Mesodermal cell (in vitro differentiated cells): ENCODE measurements at regions not wholly inside any gene's neighbourhood (a gene's known extent, or its start where the extent isn't known, plus 50 kb on each side); places are given as distances from the start of the nearest gene placed in this dataset.
"Not testable (repeated sequence)": the region's sequence is repeated elsewhere in the genome, so short reads cannot be mapped to it uniquely, and the experiment has no call there.

Experiments
- H3K27ac ChIP-seq: 2 replicates; pipeline ENCODE4 v1.7.0; 2013; ENCODE audit warnings: mild to moderate bottlenecking, low read depth, low read length, moderate library complexity; ENCODE audit not compliant: severe bottlenecking
- H3K36me3 ChIP-seq: 2 replicates; pipeline ENCODE4 v1.7.1; 2013; ENCODE audit warnings: mild to moderate bottlenecking, low read length, moderate library complexity; ENCODE audit not compliant: control insufficient read depth, insufficient read depth
- H3K4me1 ChIP-seq: one replicate; pipeline ENCODE4 v1.7.1; 2013; ENCODE audit warnings: mild to moderate bottlenecking, low read length; ENCODE audit not compliant: insufficient read depth, control insufficient read depth, poor library complexity, severe bottlenecking
- H3K4me3 ChIP-seq: 2 replicates; pipeline ENCODE4 v1.7.0; 2013; ENCODE audit warnings: low read length, control low read depth, mild to moderate bottlenecking; ENCODE audit not compliant: insufficient read depth, poor library complexity, severe bottlenecking; ENCODE audit errors: extremely low read depth
- H3K9me3 ChIP-seq: 2 replicates; pipeline ENCODE4 v1.7.1; 2013; ENCODE audit warnings: mild to moderate bottlenecking, low read length, moderate library complexity; ENCODE audit not compliant: control insufficient read depth
- whole genome bisulfite sequencing, 2 experiments: methylation state at CpG; one replicate each; pipeline ENCODE4 v1.1.5; 2013; ENCODE audit warnings: missing lambda C conversion rate in 2 of 2; ENCODE audit not compliant: insufficient coverage in 2 of 2; 5-methylcytosine and 5-hydroxymethylcytosine counted together

DNA sequence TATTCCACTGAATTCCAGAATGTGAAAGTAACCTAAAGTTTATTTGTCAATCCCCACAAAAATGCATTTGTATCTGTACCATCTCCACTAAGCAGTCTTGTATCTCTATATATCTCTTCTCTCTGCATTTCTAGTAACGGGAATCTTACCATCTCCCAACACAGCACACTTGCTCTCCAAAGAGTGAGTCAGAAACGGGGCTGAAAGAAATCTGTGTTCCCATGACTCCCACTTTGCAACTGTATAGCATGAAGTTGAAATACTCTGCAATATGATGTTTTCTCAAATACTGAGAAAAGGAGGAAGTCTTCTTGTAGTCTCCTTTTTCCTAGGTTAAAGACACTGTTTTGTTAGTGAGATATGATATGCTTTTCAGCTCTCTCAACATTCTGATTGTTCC lies 848.8 kb upstream of the ACO1 start:
- Histone ChIP-seq H3K36me3 (no peaks in the 10 kb centered on the region), H3K4me3 (no peak overlapping the region), H3K27ac (no peak overlapping the region), H3K9me3 (no peaks in the 10 kb centered on the region), H3K4me1 (no peaks in the 10 kb centered on the region)
- 100% methylated on average over 1 of the region's 2 CpGs; no CpG with 5 or more reads in 1 of the 2 experiments for WGBS, 2 experiments

DNA sequence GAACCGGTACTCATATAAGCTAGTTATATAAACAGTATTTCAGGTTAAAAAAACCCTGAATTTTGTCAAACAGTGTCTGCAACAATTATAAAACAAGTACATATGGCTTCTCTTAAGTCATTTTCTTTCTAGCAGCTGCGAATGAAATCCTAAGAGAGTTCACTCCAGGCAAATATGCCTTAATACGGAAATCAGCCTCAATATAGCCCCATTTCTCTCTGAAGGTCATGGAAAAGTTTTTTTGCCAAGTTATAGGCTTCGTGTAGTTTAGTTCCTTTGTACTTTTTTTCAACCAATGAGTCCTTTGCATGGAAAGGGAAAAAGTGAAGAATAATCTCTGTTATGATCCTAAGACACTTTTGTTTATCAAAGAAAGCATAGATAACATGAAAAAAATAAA lies 848.0 kb upstream of the ACO1 start:
- no peaks in the 10 kb centered on the region for H3K4me1 ChIP-seq
- H3K36me3 ChIP-seq = no peaks in the 10 kb centered on the region
- no peak overlapping the region for H3K27ac ChIP-seq
- H3K9me3 ChIP-seq = no peaks in the 10 kb centered on the region
- no peak overlapping the region for H3K4me3 ChIP-seq
- 86% methylated on average over 2 of the region's 4 CpGs; no CpG with 5 or more reads in 1 of the 2 experiments for WGBS, 2 experiments

DNA sequence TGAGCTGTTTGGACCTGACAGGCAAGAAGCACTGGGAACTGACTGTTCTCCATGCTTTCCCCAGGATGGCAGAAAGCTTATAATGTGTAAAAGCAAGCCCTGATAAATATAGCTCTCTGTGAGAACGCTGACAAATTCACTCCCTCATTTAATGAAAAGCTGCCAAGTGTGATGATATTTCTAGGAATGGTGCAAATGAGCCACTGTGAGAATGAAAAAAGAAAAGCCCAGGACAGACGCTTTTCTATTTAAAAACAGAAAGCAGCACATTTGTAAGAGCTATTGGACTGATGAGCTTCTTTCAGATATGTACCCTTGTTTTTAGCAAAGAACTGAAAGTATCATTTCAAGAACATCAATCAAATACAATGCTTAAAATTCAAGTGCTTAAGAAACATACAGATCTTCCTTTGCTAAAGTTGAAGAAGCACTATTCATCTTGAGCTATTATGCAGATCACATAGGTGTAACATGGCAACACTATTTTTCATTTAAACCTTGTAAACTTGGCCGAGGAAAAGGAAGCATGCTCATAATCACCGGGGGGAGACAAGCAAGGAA lies 842.6 kb upstream of the ACO1 start:
- H3K36me3 ChIP-seq = no peaks in the 10 kb centered on the region
- no peak overlapping the region for H3K27ac ChIP-seq
- H3K9me3 ChIP-seq = no peaks in the 10 kb centered on the region
- 74% methylated on average over 3 of the region's 4 CpGs; no CpG with 5 or more reads in 1 of the 2 experiments for WGBS, 2 experiments
- H3K4me1 ChIP-seq = no peaks in the 10 kb centered on the region
- no peak overlapping the region for H3K4me3 ChIP-seq

DNA sequence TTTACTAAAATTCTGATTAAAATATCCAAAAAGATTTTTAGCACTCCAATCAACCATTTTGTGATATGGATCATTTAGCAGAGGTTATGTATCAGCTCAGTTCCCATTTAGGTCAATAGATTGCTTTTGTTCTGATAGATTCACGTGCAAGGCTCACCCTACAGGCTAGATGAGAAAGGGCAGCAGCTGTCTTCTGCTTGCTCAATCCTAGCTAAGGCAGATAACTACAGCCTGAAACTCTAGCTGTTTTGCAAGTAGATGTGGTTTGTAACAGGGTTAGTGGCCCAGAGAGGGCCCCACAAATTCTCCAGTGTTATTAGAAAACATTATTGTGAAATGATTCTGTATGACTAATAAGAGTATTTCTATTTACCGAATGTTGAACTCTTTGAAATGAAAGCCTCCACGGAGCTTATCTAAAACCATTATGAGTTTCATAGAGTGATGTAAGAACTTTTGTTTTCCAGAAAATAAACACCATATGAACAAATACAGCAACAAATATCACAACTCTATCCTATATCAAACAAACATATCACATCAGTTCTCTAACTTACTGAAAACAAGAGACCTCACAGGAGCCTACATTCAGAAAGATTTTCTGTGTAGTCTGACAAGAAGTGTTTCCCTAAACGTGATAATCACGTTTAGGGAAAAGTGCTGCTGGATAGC lies 841.9 kb upstream of the ACO1 start:
- Histone ChIP-seq H3K9me3 (no peaks in the 10 kb centered on the region), H3K27ac (no peak overlapping the region), H3K4me1 (no peaks in the 10 kb centered on the region), H3K36me3 (no peaks in the 10 kb centered on the region), H3K4me3 (no peak overlapping the region)
- 14 to 40% methylated on average over 1 of the region's 5 CpGs for WGBS, 2 experiments

DNA sequence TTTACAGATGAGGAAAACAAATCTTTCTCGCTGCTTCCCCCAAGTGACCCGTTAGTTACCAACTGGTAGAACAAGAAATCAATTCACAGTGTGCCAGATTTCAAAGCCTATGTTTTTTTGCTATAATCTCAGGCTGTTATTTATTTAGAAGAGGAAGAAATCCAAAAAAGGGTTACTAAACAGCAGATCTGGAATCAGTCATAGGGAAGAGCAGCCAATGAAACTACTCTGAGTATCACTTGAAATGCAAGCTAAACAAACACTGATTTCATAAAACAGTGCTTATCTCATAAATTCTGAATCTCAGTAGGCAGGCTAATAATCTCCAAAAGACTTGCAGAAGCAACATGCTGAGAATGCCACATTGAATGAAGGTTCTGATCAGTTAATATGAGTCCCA lies 829.5 kb upstream of the ACO1 start:
- 90% methylated on average over 2 of the region's 2 CpGs; no CpG with 5 or more reads in 1 of the 2 experiments for WGBS, 2 experiments
- H3K27ac ChIP-seq = no peak overlapping the region
- H3K4me1 ChIP-seq = no peaks in the 10 kb centered on the region
- H3K36me3 ChIP-seq = no peaks in the 10 kb centered on the region
- H3K4me3 ChIP-seq = no peak overlapping the region
- H3K9me3 ChIP-seq = no peaks in the 10 kb centered on the region

DNA sequence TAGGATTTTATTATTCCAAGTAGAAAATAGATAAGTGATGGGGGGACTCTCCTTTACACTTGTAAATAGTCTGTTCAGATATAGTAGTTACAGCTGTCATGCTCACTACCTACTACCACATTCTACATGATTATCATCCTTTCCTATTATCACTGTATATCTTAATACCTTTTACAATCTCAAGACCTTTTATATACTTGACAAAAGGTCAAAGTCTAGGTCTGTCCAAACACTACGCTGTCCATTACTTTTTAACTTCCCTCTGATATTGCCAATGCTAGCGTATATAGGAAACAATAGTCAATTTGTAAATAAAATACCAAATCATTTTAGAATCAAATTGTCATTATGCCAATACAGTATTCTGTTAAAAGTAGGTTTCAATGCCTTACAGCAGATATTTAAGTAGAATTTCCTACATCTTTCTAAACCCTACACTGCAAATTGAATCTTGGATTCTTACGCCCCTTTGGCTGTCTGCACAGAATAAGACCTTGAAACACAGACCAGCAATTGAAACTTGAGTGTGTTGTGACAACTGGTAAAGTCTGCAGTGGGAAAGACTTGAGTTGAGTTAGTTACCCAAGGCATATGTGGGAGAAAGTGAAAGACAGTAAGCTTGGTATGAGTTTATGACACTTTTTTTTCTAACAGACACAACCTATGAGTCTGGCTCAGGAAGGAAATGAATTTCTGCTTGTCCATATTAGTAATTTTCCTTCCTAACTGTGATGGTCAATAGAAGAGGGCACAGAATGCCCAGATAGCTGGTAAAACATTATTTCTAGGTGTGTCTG lies 827.6 kb upstream of the ACO1 start:
- 100% methylated on average over 1 of the region's 3 CpGs; no CpG with 5 or more reads in 1 of the 2 experiments for WGBS, 2 experiments
- no peaks in the 10 kb centered on the region for H3K36me3 ChIP-seq
- no peak overlapping the region for H3K27ac ChIP-seq
- no peak overlapping the region for H3K4me3 ChIP-seq
- H3K9me3 ChIP-seq = no peaks in the 10 kb centered on the region
- H3K4me1 ChIP-seq = no peaks in the 10 kb centered on the region

DNA sequence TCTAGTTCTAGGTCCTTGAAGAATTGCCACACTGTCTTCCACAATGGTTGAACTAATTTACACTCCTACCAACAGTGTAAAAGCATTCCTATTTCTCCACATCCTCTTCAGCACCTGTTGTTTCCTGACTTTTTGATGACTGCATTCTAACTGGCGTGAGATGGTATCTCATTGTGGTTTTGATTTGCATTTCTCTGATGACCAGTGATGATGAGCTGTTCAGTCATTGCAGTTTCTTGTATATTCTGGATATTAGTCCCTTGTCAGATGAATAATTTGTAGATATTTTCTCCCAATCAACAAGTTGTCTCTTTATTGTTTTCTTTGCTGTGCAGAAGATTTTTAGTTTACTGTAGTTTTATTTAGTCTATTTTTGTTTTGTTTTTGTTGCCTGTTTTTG lies 812.3 kb upstream of the ACO1 start:
- H3K36me3 ChIP-seq, H3K4me3 ChIP-seq, H3K4me1 ChIP-seq, H3K9me3 ChIP-seq, H3K27ac ChIP-seq: not testable (repeated sequence)
- WGBS, 2 experiments = no CpG with 5 or more reads among the region's 1 CpG

DNA sequence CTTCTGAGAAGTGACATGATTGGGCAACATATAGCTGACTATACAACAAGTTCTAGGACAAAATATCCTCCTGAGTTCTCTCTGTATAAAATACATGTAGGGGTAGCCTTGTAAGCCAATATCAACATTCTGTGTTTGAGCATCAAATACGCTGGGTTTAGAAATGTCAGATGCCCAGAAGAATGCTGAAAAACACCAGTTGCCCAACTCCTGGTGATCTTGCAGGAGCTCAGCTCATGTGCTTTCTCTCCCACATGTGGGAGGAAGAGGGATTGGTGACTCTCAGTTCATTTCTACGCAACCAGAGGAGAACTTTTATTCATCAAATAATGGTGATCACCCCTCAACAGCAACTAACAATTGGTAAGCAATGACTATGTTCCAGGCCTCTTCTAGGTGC lies 810.9 kb upstream of the ACO1 start:
- Histone ChIP-seq H3K4me1 (no peaks in the 10 kb centered on the region), H3K36me3 (no peaks in the 10 kb centered on the region), H3K4me3 (no peak overlapping the region), H3K9me3 (no peaks in the 10 kb centered on the region), H3K27ac (peak overlapping the region; percentile 63)
- WGBS, 2 experiments = 86 to 100% methylated on average over 1 of the region's 2 CpGs

DNA sequence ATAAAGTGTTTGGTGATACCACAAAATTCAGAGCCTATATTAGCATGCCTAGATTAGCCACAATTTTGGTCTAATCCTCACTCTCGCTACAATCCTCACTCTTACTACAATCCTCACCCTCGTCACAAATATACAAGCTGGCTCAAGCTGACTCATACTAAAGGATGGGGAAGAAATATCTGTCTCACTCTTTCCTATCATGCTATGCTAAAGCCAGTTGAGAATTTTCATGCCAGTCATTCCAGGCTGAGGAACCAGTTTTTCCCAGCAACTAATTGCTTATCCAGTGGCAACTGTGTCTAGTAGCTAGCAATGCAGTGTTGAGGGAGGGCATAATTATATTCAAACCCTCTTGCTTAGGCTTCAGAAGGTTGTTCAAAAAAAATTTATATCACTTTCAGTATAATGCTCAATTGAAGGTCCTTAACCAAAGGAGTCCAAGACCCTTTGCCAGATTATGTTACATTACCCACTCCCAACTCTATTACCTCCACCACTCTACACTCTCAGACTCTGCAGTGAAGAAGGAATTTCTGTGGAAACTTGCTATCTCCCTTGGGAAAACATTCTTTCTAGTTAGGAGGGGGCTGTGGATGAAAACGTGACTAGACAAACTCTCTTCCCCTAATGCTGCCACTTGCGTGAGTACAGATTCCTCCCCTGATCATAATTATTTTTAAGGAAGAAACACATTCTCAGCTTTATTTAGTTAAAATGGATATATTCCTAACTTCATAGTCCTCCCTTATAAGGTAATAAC lies 810.3 kb upstream of the ACO1 start:
- peak overlapping the region; percentile 63 for H3K27ac ChIP-seq
- no peak overlapping the region for H3K4me3 ChIP-seq
- 90% methylated on average over 2 of the region's 4 CpGs; no CpG with 5 or more reads in 1 of the 2 experiments for WGBS, 2 experiments
- H3K9me3 ChIP-seq = no peaks in the 10 kb centered on the region
- no peaks in the 10 kb centered on the region for H3K4me1 ChIP-seq
- no peaks in the 10 kb centered on the region for H3K36me3 ChIP-seq

DNA sequence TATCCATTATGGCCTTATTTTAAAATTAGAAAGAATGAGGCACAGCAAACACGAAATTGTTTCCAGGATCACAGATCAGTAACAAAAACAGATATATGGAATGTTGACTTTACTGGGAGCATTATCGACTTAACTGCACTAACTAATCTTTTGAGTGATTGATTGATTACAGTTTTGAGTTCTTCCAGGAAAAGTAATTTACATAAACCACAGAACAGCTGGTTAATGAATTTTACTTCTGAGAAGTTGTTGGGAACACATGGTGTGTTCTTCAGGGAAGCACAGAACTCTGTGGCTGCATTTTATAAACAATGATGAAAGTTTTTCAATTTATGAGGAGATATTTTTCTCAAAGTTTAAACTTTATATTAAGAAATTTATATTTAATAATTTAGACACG lies 802.4 kb upstream of the ACO1 start:
- H3K27ac ChIP-seq = no peak overlapping the region
- H3K9me3 ChIP-seq = no peaks in the 10 kb centered on the region
- WGBS, 2 experiments = no CpG with 5 or more reads among the region's 3 CpGs
- no peaks in the 10 kb centered on the region for H3K36me3 ChIP-seq
- H3K4me1 ChIP-seq = no peaks in the 10 kb centered on the region
- H3K4me3 ChIP-seq = no peak overlapping the region
